Progenitor cell of endocrine pancreas (in vitro differentiated cells): ENCODE measurements at regions not wholly inside any gene's neighbourhood (a gene's known extent, or its start where the extent isn't known, plus 50 kb on each side); places are given as distances from the start of the nearest gene placed in this dataset.

Source experiments
- DNase-seq: peaks from one replicate; pipeline ENCODE4 v3.0.0; 2021; ENCODE audit warnings: low spot score; ENCODE audit not compliant: unreplicated experiment
- H3K27ac Mint-ChIP-seq: 2 replicates; pipeline ENCODE4 v1.8.0; 2021; ENCODE audit warnings: mild to moderate bottlenecking, moderate library complexity, mixed read lengths
- H3K27me3 Mint-ChIP-seq: 2 replicates; pipeline ENCODE4 v1.8.0; 2021; ENCODE audit warnings: mixed read lengths
- H3K36me3 Mint-ChIP-seq: 2 replicates; pipeline ENCODE4 v1.8.0; 2022; ENCODE audit warnings: mixed read lengths; ENCODE audit not compliant: insufficient read depth
- H3K4me1 Mint-ChIP-seq: 2 replicates; pipeline ENCODE4 v1.8.0; 2021; ENCODE audit warnings: low read depth, mixed read lengths
- H3K4me3 Mint-ChIP-seq: 2 replicates; pipeline ENCODE4 v1.8.0; 2021; ENCODE audit warnings: low read depth, mild to moderate bottlenecking, moderate library complexity, mixed read lengths
- H3K9me3 Mint-ChIP-seq: 2 replicates; pipeline ENCODE4 v1.8.0; 2021; ENCODE audit warnings: low read depth, mixed read lengths
- TF ChIP-seq, protein P1 (sequence below): fragments of 200-600 bp; sonication (generic); IDR thresholded peaks from one replicate; pipeline ENCODE4 v1.5.0; 2021; ENCODE audit warnings: antibody characterized with exemption, mild to moderate bottlenecking; ENCODE audit not compliant: unreplicated experiment

DNA sequence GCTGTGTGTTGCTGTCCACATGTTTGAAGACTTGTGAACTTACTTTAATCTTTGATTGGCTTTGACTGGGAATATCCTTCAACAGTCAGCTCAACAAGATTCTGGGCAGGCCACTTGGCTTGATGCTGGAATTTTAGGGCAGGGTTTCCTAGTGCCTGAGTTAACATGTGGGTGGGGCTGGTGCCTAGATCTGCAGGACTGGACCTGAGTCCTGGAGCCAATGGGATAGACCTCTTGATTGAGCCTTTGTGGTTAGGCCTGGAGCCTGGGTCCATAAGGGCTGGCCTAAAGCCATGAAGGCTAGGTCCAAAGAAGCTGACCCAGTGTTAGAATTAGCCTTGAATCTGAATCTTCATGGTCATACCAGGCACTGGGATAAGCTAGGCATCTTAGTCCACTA, 757.1 kb upstream of the ADGRL3 start:
- DNase-seq: no peak
- no peaks in the 10 kb centered on the region for H3K9me3 Mint-ChIP-seq
- H3K4me3 Mint-ChIP-seq: no peak overlapping the region
- no peaks in the 10 kb centered on the region for H3K27me3 Mint-ChIP-seq
- no peaks in the 10 kb centered on the region for H3K4me1 Mint-ChIP-seq
- TF ChIP-seq, protein P1, sequence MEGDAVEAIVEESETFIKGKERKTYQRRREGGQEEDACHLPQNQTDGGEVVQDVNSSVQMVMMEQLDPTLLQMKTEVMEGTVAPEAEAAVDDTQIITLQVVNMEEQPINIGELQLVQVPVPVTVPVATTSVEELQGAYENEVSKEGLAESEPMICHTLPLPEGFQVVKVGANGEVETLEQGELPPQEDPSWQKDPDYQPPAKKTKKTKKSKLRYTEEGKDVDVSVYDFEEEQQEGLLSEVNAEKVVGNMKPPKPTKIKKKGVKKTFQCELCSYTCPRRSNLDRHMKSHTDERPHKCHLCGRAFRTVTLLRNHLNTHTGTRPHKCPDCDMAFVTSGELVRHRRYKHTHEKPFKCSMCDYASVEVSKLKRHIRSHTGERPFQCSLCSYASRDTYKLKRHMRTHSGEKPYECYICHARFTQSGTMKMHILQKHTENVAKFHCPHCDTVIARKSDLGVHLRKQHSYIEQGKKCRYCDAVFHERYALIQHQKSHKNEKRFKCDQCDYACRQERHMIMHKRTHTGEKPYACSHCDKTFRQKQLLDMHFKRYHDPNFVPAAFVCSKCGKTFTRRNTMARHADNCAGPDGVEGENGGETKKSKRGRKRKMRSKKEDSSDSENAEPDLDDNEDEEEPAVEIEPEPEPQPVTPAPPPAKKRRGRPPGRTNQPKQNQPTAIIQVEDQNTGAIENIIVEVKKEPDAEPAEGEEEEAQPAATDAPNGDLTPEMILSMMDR: no peak
- H3K36me3 Mint-ChIP-seq: no peaks in the 10 kb centered on the region
- no peak overlapping the region for H3K27ac Mint-ChIP-seq

DNA sequence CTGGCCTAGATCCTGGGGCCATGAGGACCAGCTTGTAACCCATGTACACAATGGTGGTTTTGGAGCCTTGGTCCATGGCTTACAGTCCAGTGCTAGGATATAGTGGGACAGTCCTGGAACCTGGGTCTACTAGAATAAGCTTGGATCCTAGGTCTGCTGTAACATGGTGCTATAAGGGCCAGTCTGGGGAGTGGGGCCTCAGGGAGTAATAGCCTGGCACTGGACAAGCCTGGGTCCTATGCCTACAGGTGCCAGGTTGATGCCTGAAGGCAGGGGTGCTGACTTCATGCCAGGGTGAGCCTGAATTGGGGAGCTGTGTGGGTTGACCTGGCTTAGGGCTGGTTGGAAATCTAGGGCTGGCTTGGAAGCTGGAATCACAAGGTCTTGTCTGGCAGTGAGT, 756.3 kb upstream of the ADGRL3 start:
- H3K27ac Mint-ChIP-seq: no peak overlapping the region
- H3K9me3 Mint-ChIP-seq: no peaks in the 10 kb centered on the region
- no peaks in the 10 kb centered on the region for H3K36me3 Mint-ChIP-seq
- H3K27me3 Mint-ChIP-seq: no peaks in the 10 kb centered on the region
- H3K4me1 Mint-ChIP-seq: no peaks in the 10 kb centered on the region
- DNase-seq: no peak
- no peak overlapping the region for H3K4me3 Mint-ChIP-seq
- TF ChIP-seq, protein P1: no peak

DNA sequence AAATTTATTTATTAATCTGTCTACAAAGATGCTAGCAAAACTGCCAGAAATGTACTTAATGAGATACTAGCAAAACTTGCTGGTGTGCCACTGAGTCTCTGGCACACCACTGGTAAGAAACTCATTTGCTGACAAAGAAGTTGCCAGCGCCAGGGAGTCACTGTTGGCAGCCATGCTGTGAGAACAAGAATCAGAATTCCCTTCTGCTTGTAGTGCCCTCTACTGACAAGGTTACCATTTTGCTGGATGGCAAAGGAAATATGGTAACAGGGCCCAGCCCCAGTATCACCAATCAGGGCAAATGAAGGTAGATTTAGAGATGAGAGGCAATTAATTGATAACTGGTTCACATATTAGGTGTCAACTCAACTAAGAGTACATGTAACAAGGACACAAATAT, 750.1 kb upstream of the ADGRL3 start:
- H3K27ac Mint-ChIP-seq: no peak overlapping the region
- no peaks in the 10 kb centered on the region for H3K27me3 Mint-ChIP-seq
- no peak for DNase-seq
- no peaks in the 10 kb centered on the region for H3K9me3 Mint-ChIP-seq
- TF ChIP-seq, protein P1: no peak
- H3K36me3 Mint-ChIP-seq: no peaks in the 10 kb centered on the region
- no peak overlapping the region for H3K4me3 Mint-ChIP-seq
- peaks cover 2% of the 10 kb centered on the region for H3K4me1 Mint-ChIP-seq

DNA sequence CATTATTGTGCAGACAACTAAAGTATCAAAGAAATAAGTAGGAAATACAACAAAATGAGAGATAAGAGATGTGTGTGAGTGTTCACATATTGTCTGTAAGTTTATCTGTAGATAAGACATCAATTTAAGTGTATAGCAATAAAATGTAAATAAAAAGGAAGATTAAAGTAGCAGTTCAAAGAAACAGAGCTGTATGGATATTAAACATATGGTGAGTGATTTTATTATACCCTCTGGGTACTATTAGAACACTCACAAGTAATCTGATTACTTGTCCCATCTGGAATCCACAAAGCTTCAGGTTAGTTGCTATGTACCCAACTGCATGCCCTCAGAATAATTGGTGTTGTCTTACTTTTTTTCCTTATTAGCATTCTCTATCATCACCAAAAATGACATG, 747.9 kb upstream of the ADGRL3 start:
- H3K9me3 Mint-ChIP-seq: no peaks in the 10 kb centered on the region
- peaks cover 2% of the 10 kb centered on the region for H3K4me1 Mint-ChIP-seq

DNA sequence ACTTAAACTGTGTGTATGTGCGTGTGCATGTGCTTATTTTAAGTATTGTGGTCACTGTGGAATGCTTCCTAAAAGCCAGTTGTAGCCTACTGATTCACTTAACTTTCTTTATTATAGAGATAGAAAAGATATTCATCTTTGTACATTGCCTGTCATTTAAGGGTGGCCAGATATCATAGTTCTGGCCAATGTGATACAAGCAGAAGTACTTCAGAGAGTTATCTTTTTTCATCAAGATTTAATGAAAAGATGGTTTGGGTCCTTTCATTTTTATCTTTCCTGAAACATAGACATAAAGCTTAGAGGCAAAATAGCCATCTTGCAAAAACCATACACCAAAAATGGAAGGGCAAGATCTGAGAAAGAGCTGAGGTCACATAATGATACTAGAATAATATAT, 744.7 kb upstream of the ADGRL3 start:
- no peak overlapping the region for H3K27ac Mint-ChIP-seq
- H3K4me3 Mint-ChIP-seq: no peak overlapping the region
- DNase-seq: no peak
- peaks cover 2% of the 10 kb centered on the region for H3K4me1 Mint-ChIP-seq
- H3K9me3 Mint-ChIP-seq: no peaks in the 10 kb centered on the region
- H3K27me3 Mint-ChIP-seq: no peaks in the 10 kb centered on the region
- H3K36me3 Mint-ChIP-seq: no peaks in the 10 kb centered on the region
- TF ChIP-seq, protein P1: no peak

More for the DNA sequence above, 747.9 kb upstream of the ADGRL3 start:
- no peak overlapping the region for H3K27ac Mint-ChIP-seq
- no peak overlapping the region for H3K4me3 Mint-ChIP-seq
- TF ChIP-seq, protein P1: no peak
- no peaks in the 10 kb centered on the region for H3K27me3 Mint-ChIP-seq
- no peaks in the 10 kb centered on the region for H3K36me3 Mint-ChIP-seq
- no peak for DNase-seq
